Posterior vena cava (tissue), 2 donors: ENCODE measurements at regions not wholly inside any gene's neighbourhood (a gene's known extent, or its start where the extent isn't known, plus 50 kb on each side); places are given as distances from the start of the nearest gene placed in this dataset.
"Not testable (repeated sequence)": the region's sequence is repeated elsewhere in the genome, so short reads cannot be mapped to it uniquely, and the experiment has no call there.

Experiments
- DNase-seq: peaks from one replicate; pipeline ENCODE4 v3.0.0-alpha.2; 2020; ENCODE audit warnings: low spot score
- intact Hi-C, 2 donors: fragments of 100-400 bp; cut with DNase I; formaldehyde crosslinking; loops; one replicate each; pipeline versions ENCODE4 v1.14.1 to v1.14.2; 2022 to 2023
- donor health status: DM: yes; HTN: yes; CAD: no.
- donor health status: DM: yes; HTN: yes; CAD: no.

DNA sequence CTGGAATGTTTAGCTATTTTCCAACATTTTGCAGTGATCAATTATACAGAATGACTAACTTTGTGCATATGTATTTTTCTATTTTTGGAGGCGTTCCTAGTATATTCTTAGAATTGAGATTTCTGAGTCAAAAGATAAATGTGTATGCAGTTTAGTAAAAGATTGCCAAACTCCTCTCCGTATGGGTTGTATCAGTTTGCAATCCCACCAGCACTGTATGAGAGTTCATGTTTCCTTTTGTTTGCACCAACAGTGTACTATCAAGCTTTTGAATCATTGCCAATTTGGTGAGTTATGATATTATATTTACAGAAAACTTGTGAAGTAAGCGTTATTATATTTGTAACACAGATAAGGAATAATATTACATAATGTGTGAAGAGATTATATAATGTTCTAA, 658.7 kb downstream of the JRKL start:
- intact Hi-C loops: no loop called here
- DNase-seq: no peak

DNA sequence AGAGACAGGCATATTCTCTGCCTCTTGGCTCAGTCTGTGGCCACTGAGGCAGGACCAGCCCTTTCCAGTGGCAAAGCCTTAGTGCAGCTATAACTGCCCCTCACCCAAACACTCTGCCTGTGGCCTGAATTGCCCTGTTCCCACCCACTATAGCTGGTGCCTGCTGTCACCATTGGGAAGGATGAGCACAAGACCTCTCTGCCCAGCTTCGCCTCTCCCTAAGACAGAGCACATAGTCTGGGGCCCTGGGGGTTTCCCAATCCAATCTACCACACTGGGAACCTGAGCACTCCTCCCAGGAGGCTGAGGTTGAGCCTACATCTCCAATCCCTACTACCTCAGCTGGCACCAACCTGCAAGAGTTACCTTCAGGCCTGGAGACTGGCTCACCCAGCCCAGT, 670.4 kb downstream of the JRKL start:
- DNase-seq: no peak
- intact Hi-C loops: loop anchor here in 1 of 2 donors (5.0 kb wide), 1 partner anchor 1147 kb away; no protein-coding TSS in a partner anchor

DNA sequence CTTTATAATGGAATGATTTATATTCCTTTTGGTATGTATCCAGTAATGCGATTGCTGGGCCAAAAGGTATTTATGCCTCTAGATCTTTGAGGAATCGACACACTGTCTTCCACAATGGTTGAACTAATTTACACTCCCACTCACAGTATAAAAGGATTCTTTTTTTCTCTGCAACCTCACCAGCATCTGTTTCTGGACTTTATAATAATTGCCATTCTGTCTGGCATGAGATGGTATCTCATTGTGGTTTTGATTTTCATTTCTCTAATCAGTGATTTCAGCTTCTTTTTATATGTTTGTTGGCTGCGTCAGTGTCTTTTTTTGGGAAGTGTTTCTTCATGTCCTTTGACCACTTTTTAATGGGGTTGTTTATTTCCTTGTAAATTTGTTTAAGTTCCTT, 679.3 kb downstream of the JRKL start:
- no peak for DNase-seq
- intact Hi-C loops: no loop called here

DNA sequence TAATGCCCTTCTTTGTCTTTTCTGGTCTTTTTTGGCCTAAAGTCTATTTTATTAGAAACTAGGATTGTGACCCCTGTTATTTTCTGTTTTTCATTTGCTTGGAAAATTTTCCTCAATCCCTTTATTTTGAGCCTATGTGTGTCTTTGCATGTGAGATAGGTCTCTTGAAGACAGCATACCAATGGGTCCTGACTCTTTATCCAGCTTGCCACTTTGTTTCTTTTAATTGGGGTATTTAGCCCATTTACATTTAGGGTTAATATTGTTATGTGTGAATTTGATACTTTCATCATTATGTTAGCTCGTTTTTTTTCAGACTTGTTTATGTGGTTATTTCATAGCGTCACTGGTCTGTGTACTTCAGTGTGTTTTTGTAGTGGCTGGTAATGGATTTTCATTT, 682.6 kb downstream of the JRKL start:
- intact Hi-C loops: no loop called here
- no peak for DNase-seq

DNA sequence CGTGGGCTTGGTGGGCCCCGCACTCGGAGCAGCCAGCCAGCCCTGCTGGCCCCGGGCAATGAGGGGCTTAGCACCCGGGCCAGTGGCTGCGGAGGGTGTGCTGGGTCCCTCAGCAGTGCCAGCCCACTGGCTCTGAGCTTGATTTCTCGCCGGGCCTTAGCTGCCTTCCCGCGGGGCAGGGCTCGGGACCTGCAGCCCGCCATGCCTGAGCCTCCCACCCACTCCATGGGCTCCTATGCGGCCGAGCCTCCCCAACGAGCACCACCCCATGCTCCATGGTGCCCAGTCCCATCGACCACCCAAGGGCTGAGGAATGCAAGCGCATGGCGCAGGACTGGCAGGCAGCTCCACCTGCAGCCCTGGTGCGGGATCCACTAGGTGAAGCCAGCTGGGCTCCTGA, 686.9 kb downstream of the JRKL start:
- intact Hi-C loops, DNase-seq: not testable (repeated sequence)

DNA sequence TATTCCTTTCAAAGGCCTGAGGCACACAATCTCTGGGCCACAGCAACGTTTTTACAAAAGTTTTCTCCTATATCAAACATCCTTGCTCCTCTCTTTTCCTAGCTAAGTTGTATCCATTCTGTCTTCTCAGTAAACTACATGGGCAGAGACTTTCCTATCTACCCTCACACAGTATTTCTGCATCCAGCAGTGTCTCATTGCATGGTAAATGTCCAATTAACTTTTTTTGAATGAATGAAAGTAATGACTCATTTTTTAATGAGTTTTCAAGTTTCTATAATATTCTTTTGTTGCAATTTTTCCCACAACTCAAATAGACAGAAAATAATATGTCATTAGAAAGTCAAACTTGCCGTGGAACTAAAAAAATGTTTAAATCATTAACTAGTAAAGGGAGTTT, 688.6 kb downstream of the JRKL start:
- no peak for DNase-seq
- intact Hi-C loops: no loop called here

DNA sequence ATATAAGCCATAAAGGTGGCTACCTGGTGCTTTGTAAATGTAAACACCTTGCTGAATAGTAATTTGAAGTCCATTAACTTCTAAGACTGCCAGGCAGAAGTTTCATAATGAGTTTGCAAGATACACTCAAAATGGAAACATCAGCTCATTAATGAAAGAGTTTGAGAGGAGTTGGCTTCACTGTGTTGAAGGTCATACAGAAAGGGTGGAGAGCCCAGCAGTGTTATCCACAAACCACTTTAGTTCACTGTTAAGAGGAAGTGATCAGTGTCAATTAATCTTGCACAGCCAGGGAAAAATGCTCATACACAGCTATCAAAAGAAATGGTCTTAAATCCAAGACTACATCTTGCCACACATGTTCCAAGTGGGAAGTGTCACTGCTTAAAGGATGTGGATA, 689.4 kb downstream of the JRKL start:
- DNase-seq: no peak
- intact Hi-C loops: no loop called here

DNA sequence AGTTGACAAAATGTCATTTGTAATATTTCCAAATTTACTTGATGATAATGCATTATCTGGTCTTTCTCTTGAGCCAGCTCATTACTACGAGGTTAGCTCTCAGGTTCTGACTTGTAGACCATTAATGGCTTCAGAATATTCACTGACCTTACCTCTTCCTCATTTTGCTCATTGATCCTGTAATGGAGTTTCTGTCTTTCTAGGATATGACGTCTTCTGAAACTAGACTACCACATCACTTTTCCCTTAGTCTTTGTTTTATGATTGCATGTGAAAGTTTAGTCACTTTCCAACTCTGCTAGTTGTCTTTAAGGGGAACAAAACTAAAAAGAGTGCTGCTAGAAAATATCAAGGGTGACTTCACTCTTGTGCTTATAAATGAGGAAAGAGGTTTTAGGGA, 697.6 kb downstream of the JRKL start:
- intact Hi-C loops: no loop called here
- DNase-seq: no peak

DNA sequence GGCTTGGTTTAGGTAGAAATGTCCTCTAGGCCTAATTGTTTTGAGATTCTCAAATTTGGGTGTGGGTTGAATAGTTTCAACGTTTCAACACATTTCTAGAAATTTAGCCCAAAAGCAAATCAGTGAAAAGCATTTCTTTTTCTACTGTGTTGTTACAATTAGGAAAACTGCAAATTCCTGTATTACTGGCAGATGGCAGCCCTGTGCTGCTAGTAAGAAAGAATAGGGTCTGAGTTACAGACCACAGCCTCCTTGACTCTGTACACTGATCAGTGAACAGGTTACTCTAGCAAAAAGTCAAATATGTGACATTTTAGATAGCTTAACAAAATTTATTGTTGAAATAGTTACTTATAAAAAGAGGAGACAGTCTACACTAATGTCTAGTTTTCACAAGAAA, 703.0 kb downstream of the JRKL start:
- DNase-seq: no peak
- intact Hi-C loops: no loop called here

DNA sequence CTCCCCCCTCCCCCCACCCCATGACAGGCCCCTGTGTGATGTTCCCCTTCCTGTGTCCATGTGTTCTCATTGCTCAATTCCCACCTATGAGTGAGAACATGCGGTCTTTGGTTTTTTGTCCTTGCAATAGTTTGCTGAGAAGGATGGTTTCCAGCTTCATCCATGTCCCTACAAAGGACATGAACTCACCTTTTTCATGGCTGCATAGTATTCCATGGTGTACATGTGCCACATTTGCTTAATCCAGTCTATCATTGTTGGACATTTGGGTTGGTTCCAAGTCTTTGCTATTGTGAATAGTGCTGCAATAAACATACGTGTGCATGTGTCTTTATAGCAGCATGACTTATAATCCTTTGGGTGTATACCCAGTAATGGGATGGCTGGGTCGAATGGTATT, 712.4 kb downstream of the JRKL start:
- intact Hi-C loops, DNase-seq: not testable (repeated sequence)

DNA sequence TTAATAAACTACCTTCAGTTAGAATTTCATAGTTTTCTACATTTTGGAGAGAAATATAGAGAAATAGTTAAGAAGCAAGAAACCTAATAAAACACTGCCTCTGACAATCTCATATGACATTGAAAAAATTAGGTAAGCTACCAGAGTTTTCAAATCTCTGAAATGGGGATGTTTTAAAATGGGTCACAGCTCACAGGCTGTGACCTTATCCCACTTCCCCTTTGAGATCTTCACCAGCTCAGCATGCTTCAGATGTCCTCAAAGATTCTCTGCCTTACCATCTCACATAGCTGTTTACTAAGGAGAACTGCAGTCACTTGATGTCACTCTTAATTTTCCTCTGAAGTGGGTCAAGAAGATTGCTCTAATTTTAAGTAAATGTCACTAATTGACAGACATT, 717.8 kb downstream of the JRKL start:
- intact Hi-C loops: no loop called here
- DNase-seq: no peak

DNA sequence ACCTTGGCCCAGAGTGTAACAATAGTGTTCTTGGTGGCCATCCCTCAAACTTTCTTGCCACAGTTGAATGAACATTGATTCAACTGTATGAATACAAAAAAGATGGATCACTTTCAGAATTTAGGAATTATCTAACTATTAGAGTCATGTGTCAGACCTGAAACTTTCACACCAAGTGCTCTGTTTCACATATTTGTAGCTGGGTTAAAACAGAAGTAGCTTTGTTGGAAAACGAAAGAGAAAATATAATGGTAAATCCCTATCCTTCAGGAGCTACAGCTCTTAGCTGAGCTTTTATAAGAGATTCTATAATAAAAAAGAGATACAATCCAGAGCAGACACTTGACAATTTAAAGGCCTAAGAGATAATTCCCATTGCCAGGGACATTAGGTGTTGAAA, 719.3 kb downstream of the JRKL start:
- intact Hi-C loops: no loop called here
- no peak for DNase-seq

DNA sequence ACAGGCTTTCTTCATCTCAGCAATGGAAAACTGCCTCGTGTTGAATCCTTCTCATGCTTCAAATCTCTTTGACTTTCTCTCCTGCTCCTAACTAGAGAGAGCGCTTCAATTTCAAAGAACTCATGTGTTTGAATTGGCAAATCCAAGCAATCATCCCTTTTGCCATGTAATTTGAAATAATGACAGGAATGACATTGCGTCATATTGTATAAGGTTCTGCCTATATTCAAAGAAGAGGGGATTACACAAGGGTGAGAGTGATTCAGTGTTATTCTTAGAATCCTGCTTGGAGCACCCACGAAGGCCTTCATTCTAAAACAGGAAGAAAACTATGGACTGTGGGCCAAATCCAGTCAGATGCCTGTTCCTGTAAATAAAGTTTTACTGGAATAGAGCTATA, 720.6 kb downstream of the JRKL start:
- no peak for DNase-seq
- intact Hi-C loops: no loop called here

DNA sequence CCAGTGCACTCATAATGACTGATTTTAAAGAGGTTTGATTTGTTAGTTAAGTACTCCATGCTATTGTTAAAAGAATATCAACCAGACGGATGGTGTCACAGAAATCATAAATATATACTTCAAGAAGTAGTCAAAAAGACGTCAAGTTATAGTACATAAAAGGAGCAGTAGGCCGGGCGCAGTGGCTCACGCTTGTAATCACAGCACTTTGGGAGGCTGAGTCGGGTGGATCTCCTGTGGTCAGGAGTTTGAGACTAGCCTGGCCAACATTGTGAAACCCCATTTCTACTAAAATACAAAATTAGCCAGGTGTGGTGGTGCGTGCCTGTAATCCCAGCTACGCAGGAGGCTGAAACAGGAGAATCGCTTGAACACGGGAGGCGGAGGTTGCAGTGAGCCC, 721.7 kb downstream of the JRKL start:
- intact Hi-C loops: no loop called here

DNA sequence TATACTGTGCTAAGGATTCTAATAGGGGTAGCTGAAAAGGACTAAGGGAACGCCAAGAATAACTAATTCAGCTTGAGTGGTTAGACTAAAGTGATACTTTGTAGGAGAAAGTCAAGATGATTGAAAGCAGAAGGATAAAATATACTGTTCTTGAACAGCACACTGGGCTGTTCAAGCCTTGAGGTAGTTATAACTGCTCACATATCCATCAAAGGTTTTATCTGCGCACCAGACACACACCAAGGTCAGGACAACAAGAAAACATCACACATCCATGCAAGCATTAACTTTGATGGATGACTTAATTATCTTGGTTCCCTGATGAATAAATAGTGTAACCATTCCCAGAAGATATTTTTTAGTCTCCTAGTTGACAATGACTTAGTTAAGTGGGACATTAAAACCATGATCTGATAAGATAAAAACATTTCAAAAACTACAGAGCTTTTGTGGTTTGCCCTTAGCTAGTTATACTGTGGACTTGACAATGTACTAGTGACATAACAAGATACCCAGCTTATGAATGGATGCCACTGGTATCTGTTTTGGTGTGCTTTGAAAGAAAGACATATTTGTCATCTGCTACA, 728.9 kb downstream of the JRKL start:
- no peak for DNase-seq
- intact Hi-C loops: no loop called here

More for the DNA sequence above, 721.7 kb downstream of the JRKL start:
- DNase-seq: peak; percentile 50

DNA sequence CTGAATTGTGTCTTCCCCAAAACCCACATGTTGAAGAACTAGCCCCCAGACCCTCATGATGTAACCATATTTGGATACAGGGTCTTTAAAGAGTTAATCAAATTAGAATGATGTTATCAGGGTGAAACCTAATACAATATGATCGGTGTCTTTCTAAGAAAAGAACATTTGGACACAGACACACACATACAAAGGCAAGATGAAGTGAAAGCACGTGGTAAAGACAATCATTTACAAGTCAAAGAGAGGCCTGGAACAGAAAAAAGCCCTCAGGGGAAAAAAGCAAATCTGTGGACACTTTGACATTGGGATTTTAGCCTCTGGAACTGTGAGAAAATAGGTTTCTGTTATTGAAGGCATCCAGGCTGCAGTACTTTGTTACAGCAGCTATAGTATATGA, 733.4 kb downstream of the JRKL start:
- DNase-seq: no peak
- intact Hi-C loops: loop anchor here in 1 of 2 donors (2.0 kb wide), 1 partner anchor 74 kb away; no protein-coding TSS in a partner anchor

DNA sequence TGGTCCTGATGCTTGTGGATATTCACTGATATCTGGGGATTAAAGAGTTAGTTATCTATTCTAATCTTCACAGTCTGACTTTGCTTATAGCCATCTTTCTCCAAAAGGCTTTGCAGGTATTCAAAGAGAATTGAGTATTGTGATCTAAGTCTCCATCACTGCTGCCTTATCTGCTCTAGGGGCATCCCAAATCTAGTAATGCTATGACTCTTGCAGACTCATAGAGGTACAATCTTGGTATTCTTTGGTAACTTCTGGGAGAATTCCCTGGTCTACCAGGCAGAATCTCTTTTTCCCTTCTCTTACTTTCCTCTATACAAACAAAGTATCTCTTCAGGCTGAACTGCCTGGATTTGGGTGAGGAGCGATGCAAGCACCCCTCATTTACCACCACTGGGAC, 746.3 kb downstream of the JRKL start:
- DNase-seq: no peak
- intact Hi-C loops: loop anchor here in 1 of 2 donors (5.0 kb wide), 1 partner anchor 509 kb away; no protein-coding TSS in a partner anchor

DNA sequence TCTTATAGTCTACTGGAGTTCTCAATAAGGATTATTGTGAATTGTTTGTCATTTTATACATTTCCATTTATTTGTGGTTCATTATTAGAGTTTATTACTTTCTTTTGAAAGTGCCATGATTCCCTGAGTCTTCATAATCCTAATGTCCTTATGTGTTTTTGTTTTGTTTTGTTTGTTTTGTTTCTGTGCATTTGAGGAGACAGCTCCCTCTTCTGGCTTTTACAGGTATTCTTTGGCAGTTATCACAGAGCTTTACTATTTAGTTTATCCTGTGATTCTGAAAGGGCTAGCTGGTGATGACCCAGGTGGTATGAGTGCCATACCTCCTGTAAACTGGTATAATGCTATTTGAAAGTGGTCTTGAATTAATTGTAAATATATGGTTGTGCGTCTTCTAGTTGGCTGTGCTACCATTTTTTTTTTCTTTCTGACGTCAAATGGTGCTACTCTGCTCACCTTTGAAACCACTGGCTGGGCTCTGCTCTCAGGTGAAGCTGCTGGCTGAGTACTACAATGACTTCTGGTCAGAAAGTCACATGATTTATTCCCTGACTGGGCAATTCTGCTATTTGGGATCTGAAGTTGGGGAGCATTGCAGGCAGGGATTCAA, 751.2 kb downstream of the JRKL start:
- no peak for DNase-seq
- intact Hi-C loops: no loop called here

DNA sequence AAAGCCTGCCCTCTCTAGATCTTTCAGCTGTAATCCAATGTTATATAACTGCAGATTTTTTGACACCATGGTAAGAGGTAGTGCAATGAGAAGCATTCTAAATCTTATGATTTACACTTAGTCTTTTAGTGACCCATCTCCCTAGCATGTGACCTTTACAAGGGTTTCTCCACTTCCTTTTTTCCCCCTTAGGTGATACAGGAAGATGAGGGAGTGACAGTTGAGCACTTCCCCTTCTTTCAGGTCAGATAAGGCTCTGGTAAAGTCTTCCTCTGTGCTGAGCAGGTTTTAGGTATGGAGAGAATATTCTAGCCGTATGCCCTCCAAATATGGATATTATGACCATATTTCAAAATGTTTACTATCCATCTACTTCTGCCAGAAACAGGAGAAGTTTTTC, 753.6 kb downstream of the JRKL start:
- DNase-seq: no peak

DNA sequence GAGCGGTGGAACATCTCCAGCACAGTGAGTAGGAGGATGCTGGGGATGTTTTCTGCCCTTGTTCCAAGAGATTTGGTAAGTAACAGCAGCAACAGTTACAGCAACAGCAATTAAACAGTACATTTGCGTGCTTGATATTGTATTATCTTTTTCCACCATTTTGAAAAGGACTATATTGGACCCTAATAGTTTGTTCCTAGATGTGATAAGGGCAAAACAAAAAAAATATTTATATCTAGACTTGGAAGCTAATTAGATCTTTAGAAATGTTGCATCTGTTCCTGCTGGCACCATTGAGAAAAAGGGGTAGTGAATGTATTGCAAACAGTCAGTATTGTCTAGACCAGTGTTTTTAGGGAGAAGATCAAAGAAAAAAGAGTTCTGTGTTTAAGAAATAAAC, 759.9 kb downstream of the JRKL start:
- DNase-seq: no peak
- intact Hi-C loops: no loop called here

More for the DNA sequence above, 753.6 kb downstream of the JRKL start:
- intact Hi-C loops: no loop called here

DNA sequence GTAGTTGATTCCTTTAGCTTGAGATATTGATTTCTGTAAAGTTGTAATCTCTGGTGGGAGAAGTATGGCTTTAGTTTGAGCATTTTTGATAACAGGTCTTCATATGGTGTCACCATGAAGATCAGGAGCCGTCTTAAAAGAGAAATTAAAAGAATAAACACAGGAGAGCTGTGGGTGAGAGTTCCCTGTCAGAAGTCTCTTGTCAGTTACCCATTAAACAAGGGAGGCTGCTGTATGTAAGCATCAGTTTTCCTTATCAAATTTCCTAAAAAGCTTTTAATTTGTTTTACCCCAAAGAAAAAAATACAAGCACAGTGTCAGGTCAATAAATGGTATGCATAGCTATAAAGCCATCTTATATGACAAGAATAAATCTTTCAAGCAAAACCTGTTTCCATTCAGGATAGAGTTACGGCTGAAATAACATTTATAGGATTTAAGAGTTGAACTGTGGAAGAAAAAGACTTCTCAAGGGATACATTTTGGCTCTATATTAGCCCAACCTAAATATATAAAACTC, 767.5 kb downstream of the JRKL start:
- intact Hi-C loops: no loop called here
- DNase-seq: no peak
